ENCODE measurements at regions not wholly inside any gene's neighbourhood (a gene's known extent, or its start where the extent isn't known, plus 50 kb on each side); places are given as distances from the start of the nearest gene placed in this dataset.

DNA sequence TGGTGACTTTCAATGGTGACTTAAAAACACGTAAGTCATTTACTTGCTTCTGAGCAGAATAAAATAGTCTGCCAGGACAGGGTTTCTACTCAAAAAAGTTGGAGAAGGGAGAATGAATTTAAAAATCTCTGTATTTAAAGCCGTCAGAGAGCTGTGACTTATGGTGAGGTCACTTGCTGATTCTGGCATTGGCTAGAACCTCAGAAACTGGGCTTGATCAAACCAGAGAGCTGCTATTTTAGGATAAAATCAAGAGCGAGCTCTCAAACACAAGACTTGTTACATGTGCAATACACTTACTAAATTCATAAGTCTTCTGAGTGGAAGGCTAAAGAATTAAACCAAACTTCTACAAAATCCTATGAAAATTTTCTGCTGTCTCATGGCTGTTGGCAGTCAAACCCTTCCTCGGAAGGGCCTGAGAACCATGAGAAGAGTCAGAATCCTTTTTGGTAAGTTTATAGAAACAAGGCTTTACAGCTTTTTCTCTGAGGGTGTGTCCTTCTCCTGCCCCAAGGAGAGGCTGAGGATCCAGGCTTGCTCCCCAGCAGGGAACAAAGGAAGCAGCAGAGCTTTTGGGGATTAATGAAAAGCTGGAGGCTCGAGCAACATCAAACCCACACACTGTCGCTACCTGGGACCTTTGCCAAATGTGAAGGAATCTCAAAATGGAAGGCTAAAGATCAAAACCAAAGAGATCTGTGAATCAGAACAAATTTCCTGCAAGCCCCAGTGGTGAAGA lies 816.4 kb downstream of the SOCS6 start:
- WGBS (ENCODE audit: insufficient coverage, insufficient read length), result no CpG with 5 or more reads among the region's 6 CpGs
- H3K4me3 ChIP-seq (ENCODE audit: low read length), result no peak overlapping the region
- no peak overlapping the region for H3K27ac ChIP-seq (ENCODE audit: low read length)
- DNase-seq (ENCODE audit: low read depth, low spot score), result no peak
- H3K36me3 ChIP-seq (ENCODE audit: control insufficient read depth, insufficient read depth, low read length), result no peaks in the 10 kb centered on the region
- H3K4me1 ChIP-seq (ENCODE audit: control insufficient read depth, insufficient read depth, low read length), result no peaks in the 10 kb centered on the region
- no peaks in the 10 kb centered on the region for H3K27me3 ChIP-seq (ENCODE audit: control insufficient read depth, insufficient read depth, low read length)
- peaks cover 1% of the 10 kb centered on the region; the same call in 1 of the 2 replicates for H3K9me3 ChIP-seq (ENCODE audit: control insufficient read depth, insufficient read depth, low read length)

DNA sequence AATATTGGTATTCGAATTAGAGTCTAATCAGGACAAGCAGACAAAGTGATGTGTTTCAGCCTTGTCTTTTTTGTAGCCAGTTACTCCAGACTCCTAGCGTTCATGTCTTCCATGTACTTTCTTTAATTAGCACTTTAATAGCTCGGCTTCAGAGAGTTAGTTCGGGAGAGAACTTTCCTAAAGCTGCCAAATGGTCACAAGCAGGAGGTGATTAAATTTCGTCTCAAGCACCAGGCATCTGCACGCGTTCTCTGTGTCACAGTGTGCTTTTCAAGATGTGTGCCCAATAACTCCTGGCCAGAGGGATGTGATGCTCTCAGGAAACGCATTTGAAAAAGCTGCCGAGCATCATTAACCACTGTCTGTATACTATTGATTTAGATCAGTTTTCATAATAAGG lies 790.8 kb downstream of the SOCS6 start:
- Histone ChIP-seq H3K4me3 (ENCODE audit: low read length) (no peak overlapping the region), H3K27me3 (ENCODE audit: control insufficient read depth, insufficient read depth, low read length) (no peaks in the 10 kb centered on the region), H3K9me3 (ENCODE audit: control insufficient read depth, insufficient read depth, low read length) (peaks cover 2% of the 10 kb centered on the region), H3K27ac (ENCODE audit: low read length) (no peak overlapping the region), H3K36me3 (ENCODE audit: control insufficient read depth, insufficient read depth, low read length) (no peaks in the 10 kb centered on the region), H3K4me1 (ENCODE audit: control insufficient read depth, insufficient read depth, low read length) (no peaks in the 10 kb centered on the region)
- no CpG with 5 or more reads among the region's 9 CpGs for WGBS (ENCODE audit: insufficient coverage, insufficient read length)
- no peak for DNase-seq (ENCODE audit: low read depth, low spot score)

DNA sequence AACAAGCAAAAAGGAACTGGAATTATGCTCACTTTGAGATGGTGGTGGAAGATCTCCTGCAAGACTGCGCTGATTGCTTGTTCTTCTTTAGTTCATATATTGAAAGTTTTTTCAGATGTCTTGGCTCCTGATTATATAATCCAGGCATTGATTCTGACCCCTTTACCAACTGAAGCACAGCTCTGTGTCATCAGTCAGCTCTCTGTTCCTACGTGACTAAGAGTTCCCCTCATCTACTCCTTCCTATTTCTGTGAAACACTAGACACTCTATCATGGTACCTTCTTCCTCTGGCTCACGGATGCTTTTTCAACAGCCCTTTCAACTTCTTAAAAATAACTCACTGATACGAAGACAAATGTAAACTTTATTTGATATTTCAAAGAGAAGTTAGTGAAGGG lies 788.6 kb downstream of the SOCS6 start:
- Histone ChIP-seq H3K4me1 (ENCODE audit: control insufficient read depth, insufficient read depth, low read length) (no peaks in the 10 kb centered on the region), H3K27ac (ENCODE audit: low read length) (no peak overlapping the region), H3K27me3 (ENCODE audit: control insufficient read depth, insufficient read depth, low read length) (no peaks in the 10 kb centered on the region), H3K36me3 (ENCODE audit: control insufficient read depth, insufficient read depth, low read length) (no peaks in the 10 kb centered on the region), H3K4me3 (ENCODE audit: low read length) (no peak overlapping the region), H3K9me3 (ENCODE audit: control insufficient read depth, insufficient read depth, low read length) (peaks cover 3% of the 10 kb centered on the region)
- DNase-seq (ENCODE audit: low read depth, low spot score), result no peak
- no CpG with 5 or more reads among the region's 4 CpGs for WGBS (ENCODE audit: insufficient coverage, insufficient read length)

- H3K36me3 ChIP-seq (ENCODE audit: control insufficient read depth, insufficient read depth, low read length), result no peaks in the 10 kb centered on the region
- peaks cover 3% of the 10 kb centered on the region for H3K9me3 ChIP-seq (ENCODE audit: control insufficient read depth, insufficient read depth, low read length)
Observed at GRCh38 chr18:71075147-71075546, 786.3 kb downstream of the SOCS6 start.

GRCh38 chr18:71068338-71068737 lies 779.5 kb downstream of the SOCS6 start:
- H3K4me3 ChIP-seq (ENCODE audit: low read length), result no peak overlapping the region
- H3K27ac ChIP-seq (ENCODE audit: low read length), result no peak overlapping the region
- H3K4me1 ChIP-seq (ENCODE audit: control insufficient read depth, insufficient read depth, low read length), result no peaks in the 10 kb centered on the region
- WGBS (ENCODE audit: insufficient coverage, insufficient read length), result no CpG with 5 or more reads among the region's 6 CpGs
- DNase-seq (ENCODE audit: low read depth, low spot score), result no peak
- peaks cover 3% of the 10 kb centered on the region; the same call in 1 of the 2 replicates for H3K9me3 ChIP-seq (ENCODE audit: control insufficient read depth, insufficient read depth, low read length)
- no peaks in the 10 kb centered on the region for H3K36me3 ChIP-seq (ENCODE audit: control insufficient read depth, insufficient read depth, low read length)
- no peaks in the 10 kb centered on the region for H3K27me3 ChIP-seq (ENCODE audit: control insufficient read depth, insufficient read depth, low read length)

More at GRCh38 chr18:71075147-71075546, 786.3 kb downstream of the SOCS6 start:
- Histone ChIP-seq H3K27ac (ENCODE audit: low read length) (no peak overlapping the region), H3K27me3 (ENCODE audit: control insufficient read depth, insufficient read depth, low read length) (no peaks in the 10 kb centered on the region), H3K4me1 (ENCODE audit: control insufficient read depth, insufficient read depth, low read length) (no peaks in the 10 kb centered on the region), H3K4me3 (ENCODE audit: low read length) (no peak overlapping the region)
- no CpG with 5 or more reads among the region's 3 CpGs for WGBS (ENCODE audit: insufficient coverage, insufficient read length)
- DNase-seq (ENCODE audit: low read depth, low spot score), result no peak

- no peak overlapping the region for H3K27ac ChIP-seq (ENCODE audit: low read length)
- WGBS (ENCODE audit: insufficient coverage, insufficient read length), result no CpG with 5 or more reads among the region's 1 CpG
- H3K4me1 ChIP-seq (ENCODE audit: control insufficient read depth, insufficient read depth, low read length), result no peaks in the 10 kb centered on the region
- peaks cover 5% of the 10 kb centered on the region for H3K9me3 ChIP-seq (ENCODE audit: control insufficient read depth, insufficient read depth, low read length)
- no peaks in the 10 kb centered on the region for H3K36me3 ChIP-seq (ENCODE audit: control insufficient read depth, insufficient read depth, low read length)
- no peak overlapping the region for H3K4me3 ChIP-seq (ENCODE audit: low read length)
- H3K27me3 ChIP-seq (ENCODE audit: control insufficient read depth, insufficient read depth, low read length), result no peaks in the 10 kb centered on the region
- DNase-seq (ENCODE audit: low read depth, low spot score), result no peak
Observed at GRCh38 chr18:71049893-71050292, 761.0 kb downstream of the SOCS6 start.

GRCh38 chr18:71047882-71048281 lies 759.0 kb downstream of the SOCS6 start:
- Histone ChIP-seq H3K4me1 (ENCODE audit: control insufficient read depth, insufficient read depth, low read length) (no peaks in the 10 kb centered on the region), H3K27me3 (ENCODE audit: control insufficient read depth, insufficient read depth, low read length) (no peaks in the 10 kb centered on the region), H3K9me3 (ENCODE audit: control insufficient read depth, insufficient read depth, low read length) (peaks cover 5% of the 10 kb centered on the region), H3K27ac (ENCODE audit: low read length) (no peak overlapping the region), H3K36me3 (ENCODE audit: control insufficient read depth, insufficient read depth, low read length) (no peaks in the 10 kb centered on the region), H3K4me3 (ENCODE audit: low read length) (no peak overlapping the region)
- DNase-seq (ENCODE audit: low read depth, low spot score), result no peak
- no CpG with 5 or more reads among the region's 4 CpGs for WGBS (ENCODE audit: insufficient coverage, insufficient read length)

- Histone ChIP-seq H3K4me3 (ENCODE audit: low read length) (no peak overlapping the region), H3K27ac (ENCODE audit: low read length) (no peak overlapping the region), H3K36me3 (ENCODE audit: control insufficient read depth, insufficient read depth, low read length) (no peaks in the 10 kb centered on the region), H3K4me1 (ENCODE audit: control insufficient read depth, insufficient read depth, low read length) (no peaks in the 10 kb centered on the region), H3K27me3 (ENCODE audit: control insufficient read depth, insufficient read depth, low read length) (no peaks in the 10 kb centered on the region), H3K9me3 (ENCODE audit: control insufficient read depth, insufficient read depth, low read length) (peaks cover 1% of the 10 kb centered on the region; the same call in 1 of the 2 replicates)
- WGBS (ENCODE audit: insufficient coverage, insufficient read length), result no CpG with 5 or more reads among the region's 1 CpG
- DNase-seq (ENCODE audit: low read depth, low spot score), result no peak
Observed at GRCh38 chr18:71045331-71046065, 756.7 kb downstream of the SOCS6 start.

GRCh38 chr18:71040161-71040560 lies 751.3 kb downstream of the SOCS6 start:
- no peak overlapping the region for H3K27ac ChIP-seq (ENCODE audit: low read length)
- H3K4me3 ChIP-seq (ENCODE audit: low read length), result no peak overlapping the region
- WGBS (ENCODE audit: insufficient coverage, insufficient read length), result no CpG with 5 or more reads among the region's 4 CpGs
- H3K9me3 ChIP-seq (ENCODE audit: control insufficient read depth, insufficient read depth, low read length), result no peaks in the 10 kb centered on the region; the same call in 1 of the 2 replicates
- H3K36me3 ChIP-seq (ENCODE audit: control insufficient read depth, insufficient read depth, low read length), result no peaks in the 10 kb centered on the region
- no peak for DNase-seq (ENCODE audit: low read depth, low spot score)
- H3K4me1 ChIP-seq (ENCODE audit: control insufficient read depth, insufficient read depth, low read length), result no peaks in the 10 kb centered on the region
- no peaks in the 10 kb centered on the region for H3K27me3 ChIP-seq (ENCODE audit: control insufficient read depth, insufficient read depth, low read length)

- no peak overlapping the region for H3K27ac ChIP-seq (ENCODE audit: low read length)
- no peak for DNase-seq (ENCODE audit: low read depth, low spot score)
- H3K27me3 ChIP-seq (ENCODE audit: control insufficient read depth, insufficient read depth, low read length), result no peaks in the 10 kb centered on the region
- H3K9me3 ChIP-seq (ENCODE audit: control insufficient read depth, insufficient read depth, low read length), result peaks cover 2% of the 10 kb centered on the region; the same call in 1 of the 2 replicates
- no CpG with 5 or more reads among the region's 1 CpG for WGBS (ENCODE audit: insufficient coverage, insufficient read length)
- H3K4me1 ChIP-seq (ENCODE audit: control insufficient read depth, insufficient read depth, low read length), result no peaks in the 10 kb centered on the region
- no peaks in the 10 kb centered on the region for H3K36me3 ChIP-seq (ENCODE audit: control insufficient read depth, insufficient read depth, low read length)
- H3K4me3 ChIP-seq (ENCODE audit: low read length), result no peak overlapping the region
Observed at GRCh38 chr18:71038196-71038595, 749.4 kb downstream of the SOCS6 start.
